H1 (cell line): ENCODE measurements at regions not wholly inside any gene's neighbourhood (a gene's known extent, or its start where the extent isn't known, plus 50 kb on each side); places are given as distances from the start of the nearest gene placed in this dataset.

Source experiments
- EZH2 ChIP-seq: fragments of 200-600 bp; sonication (generic); IDR thresholded peaks from 2 replicates; pipeline ENCODE4 v1.7.1; 2012; ENCODE audit warnings: low read depth, mild to moderate bottlenecking, moderate library complexity, low read length, inconsistent platforms; ENCODE audit not compliant: severe bottlenecking
- NRF1 ChIP-seq: IDR thresholded peaks from 2 replicates; pipeline ENCODE4 v1.6.1; 2011; ENCODE audit warnings: mild to moderate bottlenecking, low read depth, low read length, improper control_type of control experiment
- POLR2A ChIP-seq, 2 experiments: IDR thresholded peaks; 1 replicate in 1 of 2; 2 replicates in 1 of 2; pipeline ENCODE4 v1.6.1; 2011; ENCODE audit warnings: low read depth in 2 of 2, low read length in 2 of 2, mild to moderate bottlenecking in 2 of 2; ENCODE audit errors: control extremely low read depth in 1 of 2

- TF ChIP-seq POLR2A (IDR thresholded peaks at IDR 0.05; ENCODE audit: control extremely low read depth in 1 of 2, low read depth in 2 of 2, low read length in 2 of 2): no peak
- no peak for TF ChIP-seq NRF1
- no peak for TF ChIP-seq EZH2
Observed at GRCh38 chr3:162699291-162699690, 1202.7 kb downstream of the OTOL1 start.
